ENCODE measurements at regions not wholly inside any gene's neighbourhood (a gene's known extent, or its start where the extent isn't known, plus 50 kb on each side); places are given as distances from the start of the nearest gene placed in this dataset.
"Not testable (repeated sequence)": the region's sequence is repeated elsewhere in the genome, so short reads cannot be mapped to it uniquely, and the experiment has no call there.

GRCh38 chr9:15047028-15047551 lies 136.9 kb upstream of the FREM1 start:
- FAIRE-seq = no peak

GRCh38 chr9:15033316-15033715 lies 123.1 kb upstream of the FREM1 start:
- DNase-seq (ENCODE audit: low spot score) (no peak), FAIRE-seq (no peak)

More at GRCh38 chr9:15047028-15047551, 136.9 kb upstream of the FREM1 start:
- no peak for DNase-seq (ENCODE audit: low spot score)

- FAIRE-seq = no peak
- no peak for DNase-seq (ENCODE audit: low spot score)
These were observed 122.6 kb upstream of the FREM1 start for GRCh38 chr9:15032860-15033259.

- DNase-seq (ENCODE audit: low spot score) = no peak
- no peak for FAIRE-seq
These were observed 110.9 kb upstream of the FREM1 start for GRCh38 chr9:15021146-15021545.

- no peak for DNase-seq (ENCODE audit: low spot score)
These were observed 107.9 kb upstream of the FREM1 start for GRCh38 chr9:15018096-15018637.

GRCh38 chr9:15010581-15010980 lies 100.4 kb upstream of the FREM1 start:
- no peak for FAIRE-seq

More at GRCh38 chr9:15018096-15018637, 107.9 kb upstream of the FREM1 start:
- FAIRE-seq = no peak

GRCh38 chr9:15007698-15008097 lies 97.5 kb upstream of the FREM1 start:
- FAIRE-seq (no peak), DNase-seq (ENCODE audit: low spot score) (no peak)

More at GRCh38 chr9:15010581-15010980, 100.4 kb upstream of the FREM1 start:
- no peak for DNase-seq (ENCODE audit: low spot score)

- FAIRE-seq = no peak
- DNase-seq (ENCODE audit: low spot score) = no peak
These were observed 84.5 kb upstream of the FREM1 start for GRCh38 chr9:14994738-14995137.

- no peak for DNase-seq (ENCODE audit: low spot score)
- FAIRE-seq = no peak
These were observed 83.8 kb upstream of the FREM1 start for GRCh38 chr9:14993901-14994554.

GRCh38 chr9:14993061-14993800 lies 83.0 kb upstream of the FREM1 start:
- FAIRE-seq = no peak
- DNase-seq (ENCODE audit: low spot score) = no peak

GRCh38 chr9:14992516-14992915 lies 82.3 kb upstream of the FREM1 start:
- DNase-seq (ENCODE audit: low spot score) (no peak), FAIRE-seq (no peak)

- DNase-seq (ENCODE audit: low spot score) (no peak), FAIRE-seq (no peak)
These were observed 81.9 kb upstream of the FREM1 start for GRCh38 chr9:14992081-14992480.

- not testable (repeated sequence) for FAIRE-seq; DNase-seq (ENCODE audit: low spot score)
These were observed 80.4 kb upstream of the FREM1 start for GRCh38 chr9:14990647-14991046.

GRCh38 chr9:14989811-14990210 lies 79.6 kb upstream of the FREM1 start:
- FAIRE-seq (no peak), DNase-seq (ENCODE audit: low spot score) (no peak)

GRCh38 chr9:14989336-14989735 lies 79.1 kb upstream of the FREM1 start:
- not testable (repeated sequence) for FAIRE-seq

GRCh38 chr9:14987858-14988257 lies 77.6 kb upstream of the FREM1 start:
- DNase-seq (ENCODE audit: low spot score) = no peak
- FAIRE-seq = no peak

More at GRCh38 chr9:14989336-14989735, 79.1 kb upstream of the FREM1 start:
- not testable (repeated sequence) for DNase-seq (ENCODE audit: low spot score)

GRCh38 chr9:14985419-14985818 lies 75.2 kb upstream of the FREM1 start:
- no peak for FAIRE-seq
- DNase-seq (ENCODE audit: low spot score) = no peak

- no peak for DNase-seq (ENCODE audit: low spot score)
These were observed 73.4 kb upstream of the FREM1 start for GRCh38 chr9:14983599-14983998.

GRCh38 chr9:14981291-14981950 lies 71.2 kb upstream of the FREM1 start:
- no peak for DNase-seq (ENCODE audit: low spot score)
- no peak for FAIRE-seq

More at GRCh38 chr9:14983599-14983998, 73.4 kb upstream of the FREM1 start:
- no peak for FAIRE-seq

- DNase-seq (ENCODE audit: low spot score) (no peak), FAIRE-seq (no peak)
These were observed 68.1 kb upstream of the FREM1 start for GRCh38 chr9:14978022-14979000.
